ENCODE measurements at regions not wholly inside any gene's neighbourhood (a gene's known extent, or its start where the extent isn't known, plus 50 kb on each side); places are given as distances from the start of the nearest gene placed in this dataset.

DNA sequence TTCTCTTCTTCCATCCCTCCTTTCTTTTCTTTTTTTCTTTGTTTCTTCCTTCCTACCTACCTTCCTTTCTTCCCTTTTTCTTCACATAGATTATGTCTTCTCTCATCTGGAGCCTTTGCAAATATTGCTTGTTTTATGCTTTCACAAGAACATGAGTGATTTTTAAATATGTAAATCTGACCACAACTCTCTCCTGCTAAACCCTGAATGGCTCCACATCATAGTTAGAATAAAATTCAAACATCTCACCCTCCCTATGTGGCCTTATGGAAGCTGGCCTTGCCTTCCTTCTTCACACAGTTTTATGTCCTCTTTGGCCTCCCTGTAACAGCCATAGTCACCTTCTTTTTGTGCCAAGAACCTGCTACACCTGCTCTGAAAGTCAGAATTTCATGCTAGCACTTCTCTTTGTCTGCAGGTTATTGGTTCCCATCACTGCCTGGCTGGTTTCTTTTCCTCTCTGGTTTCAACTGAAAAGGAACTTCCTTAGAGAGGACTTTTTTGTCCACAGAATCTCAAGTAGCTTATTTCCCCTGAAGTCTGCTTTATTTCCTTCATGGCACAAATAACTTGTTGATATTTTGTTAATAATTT is 114.3 kb upstream of the TNC start:
- TF ChIP-seq, protein P1, sequence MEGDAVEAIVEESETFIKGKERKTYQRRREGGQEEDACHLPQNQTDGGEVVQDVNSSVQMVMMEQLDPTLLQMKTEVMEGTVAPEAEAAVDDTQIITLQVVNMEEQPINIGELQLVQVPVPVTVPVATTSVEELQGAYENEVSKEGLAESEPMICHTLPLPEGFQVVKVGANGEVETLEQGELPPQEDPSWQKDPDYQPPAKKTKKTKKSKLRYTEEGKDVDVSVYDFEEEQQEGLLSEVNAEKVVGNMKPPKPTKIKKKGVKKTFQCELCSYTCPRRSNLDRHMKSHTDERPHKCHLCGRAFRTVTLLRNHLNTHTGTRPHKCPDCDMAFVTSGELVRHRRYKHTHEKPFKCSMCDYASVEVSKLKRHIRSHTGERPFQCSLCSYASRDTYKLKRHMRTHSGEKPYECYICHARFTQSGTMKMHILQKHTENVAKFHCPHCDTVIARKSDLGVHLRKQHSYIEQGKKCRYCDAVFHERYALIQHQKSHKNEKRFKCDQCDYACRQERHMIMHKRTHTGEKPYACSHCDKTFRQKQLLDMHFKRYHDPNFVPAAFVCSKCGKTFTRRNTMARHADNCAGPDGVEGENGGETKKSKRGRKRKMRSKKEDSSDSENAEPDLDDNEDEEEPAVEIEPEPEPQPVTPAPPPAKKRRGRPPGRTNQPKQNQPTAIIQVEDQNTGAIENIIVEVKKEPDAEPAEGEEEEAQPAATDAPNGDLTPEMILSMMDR (conservative IDR thresholded peaks at IDR 0.05; ENCODE audit: low read length) = no peak
- no peak for TF ChIP-seq EZH2phosphoT487 (IDR thresholded peaks at IDR 0.05; ENCODE audit: borderline replicate concordance)

Measured in Loucy (cell line).